ENCODE measurements at regions not wholly inside any gene's neighbourhood (a gene's known extent, or its start where the extent isn't known, plus 50 kb on each side); places are given as distances from the start of the nearest gene placed in this dataset.

- TF ChIP-seq SPI1 (IDR thresholded peaks at IDR 0.05; ENCODE audit: low read depth, low read length) = no peak
- no peak for TF ChIP-seq POLR2A (IDR thresholded peaks at IDR 0.05; ENCODE audit: low read depth, low read length)
- TF ChIP-seq POLR2AphosphoS5 (IDR thresholded peaks at IDR 0.05; ENCODE audit: low read depth, low read length) = no peak
These were observed 389.1 kb downstream of the HAPSTR1 start for GRCh38 chr16:9480503-9480902.

Measured in GM12891 (cell line).